Hematopoietic multipotent progenitor cell (in vitro differentiated cells): ENCODE measurements at regions not wholly inside any gene's neighbourhood (a gene's known extent, or its start where the extent isn't known, plus 50 kb on each side); places are given as distances from the start of the nearest gene placed in this dataset.

ENCODE experiments used
- DNase-seq, 3 donors: peaks; one replicate each; pipeline ENCODE4 v3.0.0-alpha.2; 2011 to 2015; ENCODE audit warnings: low read depth in 2 of 3, low spot score in 2 of 3

DNA sequence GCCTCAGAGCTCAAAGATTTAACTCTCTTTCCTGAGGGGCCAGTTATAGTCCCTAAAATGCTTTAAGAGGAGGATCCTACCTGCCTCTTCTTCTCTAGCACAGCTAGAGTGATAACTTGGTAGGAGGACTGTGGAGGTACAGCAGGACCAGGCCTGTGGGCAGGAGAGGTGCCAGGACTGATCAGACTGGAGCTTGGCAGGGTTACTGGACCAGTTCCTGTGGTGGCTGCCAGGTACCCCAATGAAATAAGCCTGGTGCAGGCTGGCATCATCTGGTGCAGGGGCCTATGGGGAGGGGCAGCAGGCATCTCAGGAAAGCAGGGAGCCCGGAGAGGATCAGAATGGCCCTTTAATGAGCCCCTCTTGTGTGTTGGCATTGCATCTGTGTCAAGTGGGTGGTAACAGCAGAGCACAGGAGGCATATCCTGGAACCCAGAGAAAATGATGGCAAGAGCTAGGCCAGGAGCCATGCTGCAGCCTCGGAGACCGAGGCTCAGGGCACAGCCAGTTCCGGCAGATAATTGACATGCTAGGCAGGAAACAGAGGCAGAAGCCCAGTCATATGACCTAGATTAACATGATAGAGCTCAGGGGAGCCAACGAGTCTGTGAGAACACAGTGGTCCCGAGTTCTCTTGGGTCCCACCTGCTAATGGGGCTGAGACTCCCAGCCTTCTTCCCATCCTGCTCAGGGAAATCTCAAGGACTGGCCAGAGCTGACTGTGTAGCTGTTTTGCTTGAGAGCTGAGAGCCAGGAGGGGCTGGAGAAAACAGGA lies 187.5 kb upstream of the ZBED5 start:
- DNase-seq: no peak

DNA sequence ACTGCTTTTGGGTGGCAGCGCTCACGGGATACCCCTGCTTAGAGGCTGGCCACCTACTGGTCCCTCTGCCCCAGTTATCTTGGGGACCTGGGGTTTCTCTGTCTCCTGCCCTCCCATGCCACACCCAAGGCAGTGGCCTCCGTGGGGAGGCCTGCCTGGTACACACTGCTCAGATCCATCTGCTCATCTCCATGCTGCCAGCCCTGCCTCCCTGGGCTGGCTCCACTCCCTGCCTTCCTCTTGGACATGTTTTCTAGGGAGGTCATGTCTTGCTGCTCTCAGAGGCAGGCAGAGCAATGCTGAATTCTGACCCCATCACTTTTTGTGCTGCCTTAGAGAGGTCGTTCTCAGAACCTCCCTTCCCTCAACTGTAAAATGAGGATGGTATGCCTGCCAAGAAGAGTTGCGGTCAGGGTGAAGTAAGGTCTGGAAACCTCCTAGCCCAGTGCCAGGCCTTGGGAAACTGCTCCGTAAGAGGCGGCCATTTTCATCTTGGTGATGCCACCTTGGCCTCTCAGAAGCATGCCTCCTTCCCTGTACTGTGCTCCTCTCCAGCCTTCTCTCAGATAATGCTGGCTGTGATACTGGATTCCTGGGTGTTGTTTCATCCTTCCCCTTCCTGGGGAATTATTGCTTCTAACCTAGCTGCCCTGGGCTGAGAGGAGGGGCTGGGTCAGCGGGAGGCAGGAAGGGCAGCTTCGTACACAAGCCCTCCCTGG lies 186.4 kb upstream of the ZBED5 start:
- DNase-seq: no peak

DNA sequence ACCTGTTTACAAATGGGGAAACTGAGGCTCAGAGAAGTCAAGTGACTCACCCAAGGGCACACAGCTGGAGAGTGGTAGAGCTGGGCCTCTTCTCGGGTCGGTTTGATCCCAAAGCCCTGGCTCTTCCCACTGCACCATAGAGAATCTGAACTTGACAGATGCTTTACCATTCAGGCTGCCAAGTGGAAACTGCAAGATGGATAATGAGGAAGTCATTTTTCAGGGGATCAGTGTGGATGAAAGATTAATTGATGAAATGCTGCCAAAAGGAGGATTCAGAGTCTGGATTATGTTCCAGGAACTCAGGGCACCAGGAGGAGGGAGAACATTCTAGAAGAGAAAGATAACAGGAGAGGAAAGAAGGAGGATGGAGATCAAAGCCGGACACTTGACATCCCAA lies 185.9 kb upstream of the ZBED5 start:
- DNase-seq: no peak

DNA sequence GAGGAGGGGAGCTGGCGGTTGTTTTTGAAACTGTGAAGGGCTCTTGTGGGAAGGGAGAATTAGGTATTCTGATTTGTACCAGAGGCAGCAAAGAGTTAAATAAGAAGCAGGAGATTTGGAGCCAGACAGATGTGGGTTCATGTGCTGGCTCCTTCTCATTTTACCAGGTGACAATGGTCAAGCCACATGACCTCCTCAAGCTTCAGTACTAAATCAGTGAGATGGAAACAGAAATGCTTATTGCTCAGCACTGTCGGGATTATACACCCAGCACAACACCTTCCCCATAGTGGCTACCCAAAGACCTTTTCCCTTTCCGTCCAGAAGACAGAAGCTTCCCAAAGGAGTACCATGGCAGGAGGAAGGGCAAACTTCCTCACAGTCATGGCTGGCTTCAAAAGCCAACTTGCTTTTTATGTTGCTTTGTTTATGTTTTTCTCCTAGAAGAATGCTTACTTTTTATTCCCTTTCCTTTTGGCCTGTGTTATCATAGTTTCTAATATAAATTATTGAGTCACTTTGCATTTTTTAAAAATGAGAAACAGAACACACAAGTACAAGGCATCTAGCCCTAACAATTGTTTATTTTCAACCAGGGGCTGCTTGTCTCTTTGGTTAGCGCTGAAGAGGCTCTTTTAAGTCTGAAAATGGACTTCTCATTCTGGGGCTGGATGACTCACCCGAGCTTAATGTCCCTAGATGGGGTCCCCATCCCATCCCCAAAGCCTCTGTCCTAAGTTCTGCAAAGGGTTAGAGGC lies 181.5 kb upstream of the ZBED5 start:
- no peak for DNase-seq

DNA sequence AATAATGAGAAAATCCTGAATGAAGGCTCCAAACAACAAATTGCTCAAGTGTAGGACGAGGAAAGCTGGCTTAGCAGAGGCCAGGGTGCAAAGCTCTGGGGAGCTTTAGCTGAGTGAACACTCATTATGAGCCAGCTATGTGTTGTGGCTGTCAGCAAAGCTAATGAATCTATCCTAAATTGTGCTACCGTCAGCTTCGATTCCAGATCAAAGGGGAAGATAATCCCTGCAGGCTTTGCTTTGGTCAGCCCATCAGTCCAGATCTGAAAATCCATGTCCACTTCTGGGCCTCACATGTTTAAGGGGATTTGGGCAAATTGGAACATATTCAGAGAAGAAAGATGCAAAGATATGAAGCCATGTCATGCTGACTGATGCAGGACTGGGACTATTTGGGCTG lies 180.9 kb upstream of the ZBED5 start:
- no peak for DNase-seq

DNA sequence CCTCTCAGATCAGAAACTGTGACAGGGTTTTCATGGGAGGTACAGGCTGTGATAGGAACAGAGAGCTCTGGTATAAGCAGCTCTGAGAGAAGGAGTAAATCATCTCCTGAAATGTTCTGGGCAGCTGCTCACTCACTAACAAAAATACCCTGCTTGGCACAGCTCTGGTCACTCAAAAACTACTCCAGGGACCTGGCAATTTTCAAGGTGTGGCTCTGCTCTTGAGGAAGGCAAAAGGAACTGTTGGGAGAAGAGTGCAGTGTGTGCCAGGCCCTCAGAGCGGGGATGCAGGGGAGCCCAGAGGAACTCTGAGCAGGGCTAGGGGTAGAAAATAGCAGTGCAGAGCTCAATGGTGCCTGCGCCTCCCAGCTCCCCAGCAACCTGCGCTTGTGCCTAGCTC lies 180.5 kb upstream of the ZBED5 start:
- DNase-seq: no peak

DNA sequence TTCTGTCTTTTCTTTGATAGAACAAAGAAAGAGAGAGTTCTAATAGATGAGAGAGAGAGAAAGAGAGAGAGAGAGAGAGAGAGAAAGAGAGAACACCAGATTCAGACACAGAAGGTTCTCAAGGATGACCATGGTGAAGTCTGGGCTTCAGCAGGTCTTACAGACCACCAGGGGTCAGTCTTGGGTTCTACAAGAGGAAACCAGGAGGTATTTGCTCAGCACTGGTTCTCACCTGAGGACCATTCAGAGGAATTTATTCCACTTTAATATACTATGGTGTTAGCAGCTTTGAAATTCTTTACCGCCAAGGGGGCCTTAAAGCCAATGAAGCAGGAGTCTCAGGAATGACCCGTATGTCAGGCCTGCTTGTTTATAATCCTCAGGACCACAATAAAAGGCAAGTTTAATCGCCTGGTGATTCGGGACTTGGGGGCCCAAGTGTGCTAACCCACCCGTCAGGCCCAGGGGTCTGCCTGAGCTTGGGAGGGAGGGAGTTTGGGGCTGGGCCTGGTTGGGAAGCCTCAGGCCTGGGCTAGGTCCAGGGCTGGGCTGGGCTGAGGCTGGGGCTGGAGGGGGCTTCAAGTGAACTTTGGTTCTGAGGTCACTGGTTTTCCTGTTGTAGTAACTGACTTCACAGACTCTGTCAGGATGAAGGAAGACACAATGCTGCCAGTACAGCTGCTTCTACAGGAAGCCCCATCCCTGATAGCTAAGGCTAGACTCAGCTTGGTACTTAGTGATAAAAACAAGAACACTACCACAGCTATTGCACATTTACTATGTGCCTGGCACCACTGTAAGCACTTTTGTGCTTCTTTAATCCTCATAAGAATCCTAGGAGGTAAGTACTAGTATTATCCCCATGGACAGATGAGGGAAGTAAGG lies 179.2 kb upstream of the ZBED5 start:
- peak; percentile 42 to 75 (median 63) for DNase-seq

DNA sequence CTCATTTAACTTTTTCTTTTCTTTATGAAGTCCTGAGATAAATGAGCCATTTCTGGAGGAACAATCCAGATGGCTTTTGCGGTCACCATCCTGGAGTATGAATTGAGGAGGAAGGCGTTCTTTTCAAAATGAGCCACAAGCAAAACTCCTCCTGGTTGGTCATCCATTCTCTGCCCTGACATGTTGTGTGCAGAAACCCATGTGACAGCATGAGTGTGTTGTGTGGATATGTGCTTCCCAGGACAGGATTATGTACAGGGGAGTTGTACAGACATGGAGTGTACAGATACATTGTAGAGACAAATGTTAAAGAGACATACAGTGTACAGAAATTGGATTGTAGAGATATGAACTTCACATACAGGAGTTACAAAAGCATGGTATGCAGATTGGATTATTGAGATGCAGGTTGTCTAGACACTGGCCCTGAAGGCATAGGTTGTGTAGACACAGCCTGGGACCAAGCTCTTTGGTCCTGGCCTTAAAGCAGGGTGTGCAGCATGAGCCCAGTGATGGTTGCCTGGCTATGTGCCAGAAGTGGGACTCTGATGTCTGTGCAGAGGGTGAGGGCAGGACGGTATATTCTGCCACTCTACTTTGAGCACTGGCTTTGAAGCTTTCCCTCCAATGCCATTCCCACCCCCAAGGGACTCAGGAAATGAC lies 178.5 kb upstream of the ZBED5 start:
- DNase-seq: no peak

DNA sequence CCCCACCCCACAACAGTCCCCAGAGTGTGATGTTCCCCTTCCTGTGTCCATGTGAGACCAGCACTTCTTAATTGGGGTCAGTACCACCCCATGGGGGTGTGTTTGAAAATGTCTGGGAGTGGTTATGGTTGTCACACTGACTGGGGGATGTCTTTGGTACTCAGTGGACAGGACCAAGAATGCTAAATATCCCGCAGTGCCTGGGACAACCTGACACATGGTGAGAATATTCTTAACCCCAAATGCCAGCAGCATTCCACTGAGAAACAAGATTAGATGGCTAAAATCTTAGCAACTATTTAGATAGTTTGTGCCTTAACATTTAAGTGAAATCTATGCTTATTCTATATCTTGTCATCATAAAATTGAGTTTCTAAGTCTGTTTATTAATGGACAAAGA lies 177.5 kb upstream of the ZBED5 start:
- no peak for DNase-seq

DNA sequence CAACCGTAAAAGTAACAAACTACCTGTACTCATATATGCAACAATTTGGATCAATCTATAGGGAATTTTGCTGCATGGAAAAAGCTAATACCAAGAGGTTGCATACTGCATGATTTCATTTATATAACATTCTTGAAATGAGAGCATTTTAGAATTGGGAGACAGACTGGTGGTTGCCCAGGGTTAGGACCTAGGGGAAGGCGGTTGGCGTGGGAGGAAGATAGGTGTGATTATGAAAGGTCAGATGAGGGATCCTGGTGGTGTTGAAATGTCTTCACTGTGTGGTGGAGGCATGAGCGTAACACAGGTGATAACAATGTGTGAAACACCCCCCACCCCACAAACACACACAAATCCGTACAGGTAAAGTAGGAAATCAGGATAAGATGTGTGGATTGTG lies 176.6 kb upstream of the ZBED5 start:
- DNase-seq: no peak

DNA sequence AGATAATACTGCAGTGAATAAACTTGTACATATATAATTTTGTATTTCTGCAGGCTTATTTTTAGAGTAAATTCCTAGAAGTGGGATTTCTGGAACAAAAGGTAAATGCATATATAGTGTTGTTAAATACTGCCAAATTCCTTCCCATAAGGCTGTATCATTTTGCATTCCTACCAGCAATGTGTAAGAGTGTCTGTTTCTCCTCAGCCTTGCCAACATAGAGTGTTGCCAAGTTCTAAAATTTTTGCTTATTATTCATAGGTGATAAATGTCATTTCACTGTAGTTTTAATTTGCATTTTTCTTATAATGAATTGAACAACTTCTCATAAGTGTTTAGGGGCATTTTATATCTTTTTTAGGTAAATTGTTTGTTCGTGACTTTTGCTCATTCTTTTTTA lies 174.2 kb upstream of the ZBED5 start:
- DNase-seq: no peak

DNA sequence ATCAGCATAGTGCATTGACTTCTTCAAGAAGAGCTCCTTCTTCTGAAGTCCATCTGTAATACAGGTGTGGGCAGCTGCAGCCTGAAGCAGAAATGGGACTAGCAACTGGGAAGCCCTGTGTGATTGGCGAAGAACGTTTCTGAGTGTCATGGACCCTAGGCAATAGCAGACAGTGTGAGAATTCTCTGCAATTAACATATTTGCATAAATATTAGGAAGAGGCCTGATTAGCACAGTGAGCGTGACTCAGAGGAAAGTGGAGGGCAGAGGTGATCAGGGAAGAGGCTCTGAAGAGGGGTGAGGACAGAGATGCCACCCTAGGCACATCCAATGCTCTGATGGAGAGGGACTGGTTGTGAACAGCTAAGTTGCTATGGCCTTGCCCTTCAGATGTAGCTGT lies 171.2 kb upstream of the ZBED5 start:
- DNase-seq: no peak

DNA sequence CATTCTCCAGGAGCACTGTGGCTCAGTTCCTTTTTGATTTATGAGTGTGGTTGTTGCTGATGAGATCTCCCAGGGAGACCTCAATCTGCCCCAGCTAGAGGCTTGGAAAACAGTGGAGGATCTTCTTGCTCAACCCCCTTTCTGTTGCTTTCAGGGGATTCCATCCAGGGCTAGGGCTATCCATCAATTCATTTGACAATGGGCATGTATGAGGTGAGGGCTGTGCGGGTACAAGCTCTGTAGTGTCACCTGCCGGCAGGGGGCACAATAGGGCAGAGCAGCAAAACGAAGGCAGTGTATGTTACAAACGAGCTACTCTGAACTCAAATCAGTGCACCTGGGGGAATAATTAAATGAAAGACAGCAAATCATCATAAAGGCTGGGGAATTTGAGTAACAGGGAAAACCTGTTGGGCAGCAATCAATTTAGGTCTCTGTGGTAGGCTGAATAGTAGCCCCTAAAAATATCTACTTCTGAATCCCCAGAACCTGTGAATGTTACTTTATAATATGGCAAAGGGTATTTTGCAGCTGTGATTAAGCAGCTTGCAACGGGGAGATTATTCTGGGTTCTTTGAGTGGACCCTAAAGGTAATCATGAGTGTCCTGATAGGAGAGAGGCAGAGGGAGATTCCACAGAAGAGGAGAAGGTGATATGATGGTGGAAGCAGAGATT lies 170.3 kb upstream of the ZBED5 start:
- DNase-seq: peak; percentile 58 to 80 (median 59)

DNA sequence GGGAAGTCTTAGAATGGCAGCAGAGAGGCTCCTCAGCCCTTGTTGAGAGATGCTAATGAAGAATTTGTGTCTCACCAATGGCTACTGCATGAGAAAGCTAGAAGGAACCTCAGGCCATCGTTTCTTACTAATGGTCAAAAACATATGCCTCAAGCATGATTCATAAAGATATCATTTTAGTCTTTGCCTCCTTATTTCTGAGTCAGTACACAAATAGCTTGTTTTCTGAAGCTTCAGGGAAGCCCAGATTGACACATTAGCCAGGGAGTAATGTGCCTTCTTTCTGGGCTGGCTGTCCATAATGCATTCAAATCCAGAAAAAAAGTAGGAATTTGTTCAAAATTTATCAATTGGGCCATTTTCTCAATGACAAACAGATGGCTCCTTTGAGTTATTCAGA lies 169.4 kb upstream of the ZBED5 start:
- no peak for DNase-seq

DNA sequence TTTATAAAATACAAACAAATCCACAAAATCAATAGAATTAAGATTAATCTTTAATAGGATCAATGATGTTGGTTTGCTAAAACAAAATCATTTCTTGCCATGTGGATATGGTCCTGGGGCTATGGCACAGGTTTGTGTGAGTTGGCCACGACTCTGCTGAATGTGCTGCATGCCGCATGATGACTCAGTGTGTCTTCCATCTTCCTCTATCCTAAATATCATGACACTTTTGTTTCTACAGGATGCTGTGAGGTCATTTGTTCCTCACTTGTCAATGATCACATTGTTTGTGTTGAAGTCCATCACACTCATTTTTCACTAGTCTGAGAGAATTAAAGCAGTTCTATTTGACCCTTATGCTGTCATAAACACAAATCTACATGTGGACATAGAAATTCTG lies 167.2 kb upstream of the ZBED5 start:
- DNase-seq: no peak

DNA sequence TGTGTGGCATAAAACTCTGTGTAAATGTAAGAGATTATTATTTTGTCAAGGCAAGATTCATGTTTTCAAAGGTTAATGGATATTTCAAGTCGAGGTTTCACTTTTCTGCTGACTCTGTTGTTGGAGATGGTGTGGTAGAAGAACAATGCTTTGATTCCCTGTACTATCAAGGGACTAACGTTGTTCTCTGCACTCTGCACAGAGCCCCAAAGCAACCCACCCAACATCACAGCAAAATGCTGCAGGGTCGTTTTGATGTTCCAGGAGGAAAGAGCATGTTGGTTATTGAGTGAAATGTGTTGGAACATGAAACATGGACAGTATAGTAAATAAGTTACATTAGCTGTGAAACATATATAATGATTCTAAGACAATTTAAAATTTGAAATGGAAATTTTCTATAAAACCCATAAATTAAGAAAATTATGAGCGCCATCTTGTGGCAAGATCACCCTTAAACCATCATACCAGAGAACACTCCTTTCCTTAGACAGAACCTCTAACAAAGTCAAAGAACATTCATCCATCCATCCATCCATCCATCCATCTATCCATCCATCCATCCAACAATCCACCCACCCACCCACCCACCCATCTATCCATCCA lies 164.4 kb upstream of the ZBED5 start:
- peak in 1 of 3 donors; percentile 64 for DNase-seq

DNA sequence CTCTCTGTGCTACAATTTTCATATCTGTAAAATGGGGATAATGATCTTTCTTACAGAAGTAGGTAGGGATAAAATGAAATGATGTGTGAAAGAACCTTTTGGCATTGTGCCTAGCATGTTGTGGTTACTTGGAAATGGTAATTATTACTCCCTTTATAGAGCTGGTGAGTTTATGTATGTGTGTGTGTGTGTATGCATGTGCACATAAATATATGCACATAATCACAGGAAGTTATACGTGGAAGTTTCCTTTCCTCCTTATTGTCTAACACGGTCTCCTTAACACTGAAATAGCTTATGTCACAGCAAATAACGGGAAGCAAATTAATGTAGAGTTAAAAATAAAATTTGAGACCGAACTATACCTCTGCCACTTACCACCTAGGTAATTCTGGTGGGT lies 163.7 kb upstream of the ZBED5 start:
- DNase-seq: no peak

DNA sequence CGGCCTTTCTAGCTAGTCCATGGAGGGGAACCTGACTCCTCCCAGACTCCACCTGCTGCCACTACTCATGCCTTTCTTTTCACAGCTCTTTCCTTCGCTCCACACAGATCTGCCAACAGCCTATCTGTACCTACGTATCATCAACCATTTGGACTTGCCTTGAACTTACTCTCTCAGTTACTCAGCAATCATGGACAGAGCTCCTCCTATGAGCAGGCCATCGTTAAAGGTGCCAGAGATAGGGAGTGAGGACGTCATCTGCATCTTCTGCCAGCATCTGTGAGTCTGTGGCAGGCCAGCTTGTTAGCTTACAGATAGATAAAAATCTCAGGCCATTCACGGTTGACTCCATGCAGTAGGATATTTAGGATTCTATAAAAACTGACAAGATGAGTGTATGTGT lies 162.9 kb upstream of the ZBED5 start:
- DNase-seq: no peak

DNA sequence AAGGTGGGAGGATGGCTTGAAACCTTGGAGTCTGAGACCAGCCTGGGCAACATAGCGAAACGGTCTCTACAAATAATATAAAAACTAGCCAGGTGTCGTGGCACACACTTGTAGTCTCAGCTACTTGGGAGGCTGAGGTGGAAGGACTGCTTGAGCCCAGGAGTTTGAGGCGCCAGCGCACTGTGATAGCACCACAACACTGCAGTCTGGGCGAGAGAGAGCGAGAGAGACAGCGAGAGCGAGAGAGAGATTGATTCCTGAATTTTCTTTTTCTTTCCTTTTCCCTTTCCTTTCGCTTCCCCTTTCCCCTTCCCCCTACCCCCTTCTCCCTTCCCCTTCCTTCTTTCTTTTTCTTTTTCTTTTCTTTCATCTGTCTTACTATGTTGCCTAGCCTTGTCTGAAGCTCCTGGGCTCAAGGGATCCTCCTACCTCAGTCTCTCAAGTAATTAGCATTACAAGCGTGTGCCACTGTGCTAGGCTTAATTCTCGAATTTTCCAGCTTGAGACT lies 162.4 kb upstream of the ZBED5 start:
- no peak for DNase-seq
